ENCODE measurements at regions not wholly inside any gene's neighbourhood (a gene's known extent, or its start where the extent isn't known, plus 50 kb on each side); places are given as distances from the start of the nearest gene placed in this dataset.

DNA sequence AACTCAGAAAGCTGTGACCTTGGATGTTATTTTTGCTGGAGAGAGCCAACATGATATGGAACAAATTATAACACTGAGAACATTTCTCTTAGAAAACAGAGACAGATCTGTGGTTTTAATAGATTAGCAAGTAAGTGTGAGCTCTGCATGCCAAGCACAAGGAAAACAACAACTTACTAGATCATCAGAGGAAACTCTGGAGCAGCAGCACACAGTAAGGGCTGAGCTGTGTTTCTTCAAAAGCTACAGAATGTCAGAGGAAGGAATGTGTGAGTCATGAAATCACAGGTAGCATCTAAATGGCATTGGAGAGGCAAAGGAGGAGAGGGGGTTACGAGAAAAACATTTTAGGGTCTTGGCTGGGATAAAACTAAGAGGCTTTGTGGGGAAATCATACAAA, 283.4 kb upstream of the FZD8 start:
- in situ Hi-C loops (cut with HindIII; ENCODE audit: low sequenced_read_pairs) = no loop called here

DNA sequence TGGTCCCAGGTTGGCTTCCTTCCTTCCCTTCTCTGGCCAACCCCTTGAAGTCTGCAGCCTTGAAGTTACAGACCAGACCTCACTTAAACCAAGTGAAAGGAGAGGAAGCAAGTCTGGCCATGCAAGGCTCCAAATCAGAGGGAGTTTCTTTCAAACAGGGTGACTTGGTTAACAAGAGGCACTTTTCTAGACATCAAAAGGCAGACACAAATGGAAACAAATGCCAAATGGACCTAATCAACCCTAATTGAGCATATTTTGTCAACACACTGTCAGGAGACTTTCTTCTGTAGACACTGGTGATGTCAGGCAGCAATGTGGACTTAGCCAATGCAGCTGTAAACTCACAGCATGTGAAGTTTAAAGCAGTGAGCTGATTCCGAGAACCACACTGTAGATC, 282.7 kb upstream of the FZD8 start:
- in situ Hi-C loops (cut with HindIII; ENCODE audit: low sequenced_read_pairs) = no loop called here

DNA sequence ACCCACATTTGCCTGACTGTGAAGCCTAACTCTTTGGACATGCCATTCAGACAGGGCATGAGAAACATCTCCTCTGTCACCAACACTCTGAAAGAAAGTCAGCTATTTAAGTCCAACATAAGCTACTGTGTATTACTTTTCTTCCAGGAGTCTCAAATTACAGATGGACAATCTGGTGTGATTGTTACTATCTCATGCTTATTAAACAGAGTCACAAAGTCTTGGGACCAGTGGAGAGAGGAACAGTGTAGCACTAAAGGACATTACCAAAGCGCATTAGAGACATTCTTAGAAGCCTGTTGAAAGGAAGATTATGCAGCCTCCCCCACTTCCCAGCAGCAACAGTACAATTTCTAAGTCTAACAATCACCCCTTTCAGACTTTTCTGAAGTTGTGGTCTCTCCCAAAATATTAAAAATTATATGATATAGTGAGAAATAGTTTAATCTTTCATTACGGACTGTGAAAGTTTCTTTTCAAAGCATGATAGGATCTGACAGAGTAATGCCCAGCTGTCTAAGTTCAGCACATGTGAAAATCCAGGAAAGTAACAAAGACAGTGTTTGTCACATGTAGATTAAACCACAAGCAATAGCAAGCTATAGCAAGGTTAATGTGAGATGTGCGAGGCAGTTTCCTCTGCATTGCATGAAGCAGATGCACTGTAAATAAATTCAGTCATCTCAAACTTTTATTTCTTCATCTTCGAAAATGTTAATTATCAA, 280.9 kb upstream of the FZD8 start:
- in situ Hi-C loops (cut with HindIII; ENCODE audit: low sequenced_read_pairs) = no loop called here

DNA sequence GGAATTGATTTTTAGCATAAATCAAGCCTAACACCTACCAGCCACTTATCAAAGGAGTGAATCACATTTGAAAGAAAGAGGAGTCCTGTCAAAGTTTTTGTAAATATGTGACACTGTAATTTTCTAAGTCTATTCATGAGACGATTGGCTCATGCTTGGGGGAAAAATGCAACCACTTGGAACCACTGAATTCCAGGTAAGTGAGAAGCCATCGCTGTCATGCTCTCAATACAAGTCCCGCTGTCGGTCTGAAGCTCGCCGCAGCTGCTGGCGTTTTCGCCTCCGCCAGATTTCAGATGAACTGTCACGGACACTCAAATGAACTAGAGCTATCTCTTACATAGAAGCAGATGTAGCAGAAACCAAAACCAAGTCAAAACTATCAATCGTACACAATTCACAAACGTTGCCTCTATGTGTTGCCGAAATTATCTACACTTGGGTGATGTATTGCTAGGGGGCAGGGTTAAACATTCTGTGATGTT, 279.8 kb upstream of the FZD8 start:
- in situ Hi-C loops (cut with HindIII; ENCODE audit: low sequenced_read_pairs) = no loop called here

DNA sequence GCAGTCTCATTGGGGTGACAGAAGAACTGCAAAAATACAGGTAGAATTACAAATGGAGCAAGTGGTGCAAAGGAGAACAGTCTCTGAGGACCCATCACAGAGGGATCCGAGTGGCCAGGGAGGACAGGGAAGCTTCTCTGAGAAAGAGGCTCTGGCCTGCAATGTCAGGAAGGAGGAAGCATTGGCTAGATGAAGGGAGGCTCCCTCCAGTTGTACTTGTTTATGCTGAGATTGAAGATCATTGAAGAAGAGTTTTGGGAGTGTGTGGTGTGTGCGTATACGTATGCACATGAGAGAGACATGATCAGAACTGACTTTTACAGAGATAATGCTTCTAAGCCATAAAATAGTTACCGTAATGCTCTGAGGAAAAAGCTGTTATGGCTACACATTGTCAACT, 274.7 kb upstream of the FZD8 start:
- in situ Hi-C loops (cut with HindIII; ENCODE audit: low sequenced_read_pairs) = no loop called here

DNA sequence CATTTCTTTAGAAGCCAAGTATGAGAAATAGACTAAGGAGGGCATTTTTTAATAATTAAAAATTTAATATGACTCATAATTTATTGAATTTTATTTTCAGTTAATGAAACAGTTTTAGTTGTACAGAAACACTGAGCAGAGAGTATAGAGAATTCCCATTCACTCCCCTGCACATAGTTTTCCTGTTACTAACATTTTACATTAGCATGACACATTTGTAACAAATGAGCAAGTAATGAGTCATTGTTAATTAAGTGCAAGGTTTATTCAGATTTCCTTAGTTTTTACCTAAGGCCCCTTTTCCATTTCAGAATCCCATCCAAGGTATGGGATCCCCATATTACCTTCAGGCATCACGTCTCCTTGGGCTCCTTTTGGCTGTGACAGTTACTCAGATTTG, 271.5 kb upstream of the FZD8 start:
- in situ Hi-C loops (cut with HindIII; ENCODE audit: low sequenced_read_pairs) = no loop called here

DNA sequence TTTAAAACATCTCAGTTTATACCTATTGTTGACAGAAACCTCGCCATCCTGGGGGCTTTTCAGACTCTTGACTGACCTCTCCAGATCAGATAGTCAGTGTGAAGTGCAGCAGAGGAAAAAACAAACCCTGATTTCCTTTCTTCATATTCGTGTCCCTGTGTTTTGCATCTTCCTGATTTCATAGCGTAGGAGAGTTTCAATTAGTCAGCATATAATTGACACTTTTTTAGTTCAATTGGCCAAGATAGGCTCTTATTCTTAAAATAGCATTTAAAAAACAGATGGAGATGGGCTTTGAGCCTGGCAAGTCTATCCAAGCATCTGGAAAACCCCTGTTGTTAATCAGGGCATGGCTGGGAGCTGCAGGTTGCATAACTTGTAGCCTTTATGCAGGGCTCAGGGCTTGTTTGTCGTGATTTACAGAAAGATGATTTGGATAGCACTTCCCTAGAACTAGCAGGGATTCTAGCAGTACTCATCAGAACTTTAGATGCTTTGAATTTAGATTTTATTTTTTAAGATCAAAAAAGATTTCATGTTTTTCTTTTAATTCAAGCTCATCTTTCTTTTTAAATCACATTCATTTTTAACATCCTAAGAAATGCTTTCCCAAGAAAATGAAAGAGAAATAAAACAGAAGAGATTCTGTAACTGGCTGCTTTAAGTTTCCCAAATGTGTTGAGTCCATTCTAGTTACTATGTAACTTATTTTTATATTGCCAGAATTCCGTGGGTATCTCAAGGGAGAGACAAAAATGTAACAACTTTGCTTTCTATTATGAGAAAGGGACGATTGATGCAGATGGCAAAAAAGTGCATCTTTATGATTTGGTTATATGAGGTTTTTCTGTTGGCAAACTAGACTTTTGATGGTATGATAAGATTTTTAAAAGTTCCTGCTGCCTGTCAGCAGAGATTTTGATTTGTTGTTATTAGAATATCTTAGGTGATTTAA, 270.8 kb upstream of the FZD8 start:
- in situ Hi-C loops (cut with HindIII; ENCODE audit: low sequenced_read_pairs) = no loop called here

DNA sequence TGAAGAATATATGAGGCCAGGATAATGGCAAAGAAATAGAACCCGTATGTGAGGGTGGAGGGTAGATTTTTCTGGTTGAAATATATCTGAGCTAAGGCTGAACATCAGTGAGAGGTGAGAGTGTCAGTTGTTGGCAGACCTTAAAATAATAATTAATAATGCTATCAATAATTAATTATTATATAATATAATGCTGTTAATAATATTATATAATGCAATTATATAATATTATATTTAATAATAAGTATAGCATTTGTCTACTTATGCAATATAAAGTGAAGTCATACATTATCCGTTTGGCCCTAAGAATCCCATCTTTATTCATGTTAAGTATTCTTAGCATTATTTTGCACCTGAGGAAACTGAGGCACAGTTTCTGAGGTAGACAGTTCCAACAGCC, 269.9 kb upstream of the FZD8 start:
- in situ Hi-C loops (cut with HindIII; ENCODE audit: low sequenced_read_pairs) = no loop called here

DNA sequence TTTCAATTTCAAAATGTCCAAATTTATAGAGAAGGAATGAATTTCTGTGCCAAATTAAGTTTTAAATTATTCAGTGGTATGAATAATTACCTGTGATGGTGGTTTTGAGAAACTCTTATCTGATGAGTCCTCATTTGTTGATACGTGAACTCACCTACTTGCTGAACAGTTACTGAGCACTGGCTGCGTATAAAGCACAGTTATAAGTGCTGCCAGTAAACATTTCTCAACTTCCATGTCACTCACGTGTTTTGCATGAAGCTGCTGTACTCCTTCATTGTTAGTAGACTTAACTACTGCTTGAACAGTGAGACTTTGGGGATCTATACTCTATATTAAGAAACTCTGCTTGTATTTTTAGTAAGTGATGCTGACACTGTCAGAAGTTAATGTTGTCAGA, 269.1 kb upstream of the FZD8 start:
- in situ Hi-C loops (cut with HindIII; ENCODE audit: low sequenced_read_pairs) = no loop called here

DNA sequence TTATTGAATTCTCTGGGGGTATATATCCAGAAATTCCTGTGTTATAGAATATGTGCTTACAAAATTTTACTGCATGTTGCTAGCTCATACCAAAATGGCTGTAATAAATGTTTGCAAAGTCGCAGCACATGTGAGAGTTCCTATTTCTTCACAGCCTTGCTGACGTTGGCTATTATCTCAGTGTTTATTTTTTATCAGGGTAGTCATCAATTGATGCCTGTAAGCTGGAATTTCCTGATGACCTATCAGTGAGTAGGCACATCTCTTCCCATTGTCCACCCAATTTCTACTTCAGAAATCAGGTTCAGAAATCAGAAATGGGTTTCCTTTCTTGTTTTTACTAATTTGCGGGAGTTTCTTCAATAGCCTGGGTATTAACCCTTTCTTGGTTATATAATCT, 268.1 kb upstream of the FZD8 start:
- in situ Hi-C loops (cut with HindIII; ENCODE audit: low sequenced_read_pairs) = no loop called here

DNA sequence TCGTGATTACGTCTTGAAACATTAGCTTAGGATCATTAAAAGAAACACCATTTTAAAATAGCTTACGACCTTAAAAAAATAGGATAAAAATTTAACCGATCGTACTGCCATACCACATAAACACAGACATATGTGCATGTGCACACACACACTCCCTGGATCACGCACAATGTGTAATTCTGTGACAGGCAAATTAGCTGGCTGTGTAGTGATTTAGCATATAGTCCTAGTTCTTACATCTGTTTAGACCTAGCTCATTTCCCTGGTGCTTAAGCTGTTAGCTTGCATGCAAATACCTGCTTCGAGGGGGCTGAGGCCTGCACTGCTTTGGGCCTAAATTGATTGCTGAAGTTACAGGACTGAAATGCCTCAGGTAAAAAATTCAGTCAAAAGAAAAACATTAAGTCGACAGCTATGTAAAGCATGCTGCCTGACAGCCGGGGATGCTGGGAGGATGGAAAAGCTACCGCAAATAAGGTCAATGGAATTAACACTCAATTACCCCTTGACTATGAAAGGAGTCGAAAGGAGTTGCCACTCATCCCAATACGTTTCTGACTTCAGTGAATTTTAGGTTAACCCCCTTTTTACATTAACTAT, 267.1 kb upstream of the FZD8 start:
- in situ Hi-C loops (cut with HindIII; ENCODE audit: low sequenced_read_pairs) = no loop called here

DNA sequence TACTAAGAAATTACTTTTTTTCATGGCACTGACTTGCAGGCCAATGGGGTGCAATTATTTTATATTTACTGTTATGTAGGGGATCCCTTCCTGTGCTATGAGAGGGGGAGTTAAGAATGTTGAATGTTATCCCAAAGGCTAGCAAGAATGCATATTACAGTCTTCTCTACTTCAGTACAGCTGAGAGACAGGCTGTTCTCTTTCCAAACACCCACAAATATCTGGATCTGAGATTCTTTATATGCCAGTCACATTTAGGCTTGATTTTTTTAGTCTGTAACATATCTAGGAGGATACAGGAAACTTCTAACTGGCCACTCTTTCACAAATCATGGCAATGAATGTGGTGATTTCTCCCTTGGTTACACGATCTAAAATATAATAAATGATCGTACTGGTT, 266.4 kb upstream of the FZD8 start:
- in situ Hi-C loops (cut with HindIII; ENCODE audit: low sequenced_read_pairs) = no loop called here

DNA sequence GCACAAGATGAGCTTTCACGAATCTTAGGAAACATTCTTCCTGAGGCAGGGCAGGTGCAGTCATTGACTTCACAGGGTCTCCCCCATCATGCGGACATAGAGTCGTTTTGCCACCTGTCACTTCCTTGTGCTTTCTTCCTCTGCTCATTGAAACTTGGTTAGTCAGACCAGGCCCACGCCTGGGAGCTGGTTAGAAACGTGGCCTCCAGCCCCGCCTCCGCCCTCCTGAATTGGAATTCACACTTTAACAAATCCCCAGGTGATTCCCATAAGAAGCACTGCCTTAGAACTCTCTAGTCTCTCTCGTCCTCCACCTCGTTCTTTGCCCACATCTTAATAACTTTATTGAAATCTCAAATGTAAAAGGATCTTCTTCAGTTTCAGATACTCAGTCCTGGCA, 265.5 kb upstream of the FZD8 start:
- in situ Hi-C loops (cut with HindIII; ENCODE audit: low sequenced_read_pairs) = no loop called here

DNA sequence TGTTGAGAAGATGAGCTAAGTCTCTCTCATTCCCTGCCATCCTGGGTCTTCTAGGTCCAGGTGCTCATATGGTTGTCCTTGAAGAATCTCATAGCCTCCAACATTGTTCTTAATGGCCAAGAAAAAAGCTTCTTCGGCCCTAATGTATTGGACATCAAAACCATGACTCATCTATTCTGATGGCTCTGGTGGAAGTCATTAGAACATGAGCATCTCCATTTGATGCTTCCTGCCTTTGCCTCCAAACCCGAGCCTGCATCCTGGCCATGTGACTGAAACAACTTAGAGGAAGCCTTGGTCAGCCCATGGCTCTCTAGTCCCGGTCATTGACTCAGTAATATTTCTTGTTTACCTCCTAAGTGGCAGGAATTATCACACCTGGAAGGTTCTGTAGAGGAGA, 264.1 kb upstream of the FZD8 start:
- in situ Hi-C loops (cut with HindIII; ENCODE audit: low sequenced_read_pairs) = no loop called here

DNA sequence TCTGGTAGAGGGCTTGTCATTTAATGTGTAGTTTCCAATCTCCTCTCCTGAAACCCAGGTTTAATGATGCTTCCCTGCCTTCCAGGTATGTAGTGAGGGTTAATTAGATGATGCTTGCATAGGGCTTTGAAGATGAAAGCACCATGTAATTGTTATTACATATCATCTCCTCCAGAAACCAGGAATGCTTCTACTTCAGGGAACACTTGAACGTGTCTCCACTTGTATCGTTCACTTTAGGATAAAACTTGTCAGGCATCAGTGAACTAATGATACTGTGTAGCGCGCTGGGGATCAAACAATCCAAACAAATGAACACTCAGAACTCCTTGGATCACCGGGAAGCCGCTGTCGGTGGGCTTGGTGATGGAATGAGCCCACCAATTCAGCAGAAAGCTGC, 260.9 kb upstream of the FZD8 start:
- in situ Hi-C loops (cut with HindIII; ENCODE audit: low sequenced_read_pairs) = no loop called here

DNA sequence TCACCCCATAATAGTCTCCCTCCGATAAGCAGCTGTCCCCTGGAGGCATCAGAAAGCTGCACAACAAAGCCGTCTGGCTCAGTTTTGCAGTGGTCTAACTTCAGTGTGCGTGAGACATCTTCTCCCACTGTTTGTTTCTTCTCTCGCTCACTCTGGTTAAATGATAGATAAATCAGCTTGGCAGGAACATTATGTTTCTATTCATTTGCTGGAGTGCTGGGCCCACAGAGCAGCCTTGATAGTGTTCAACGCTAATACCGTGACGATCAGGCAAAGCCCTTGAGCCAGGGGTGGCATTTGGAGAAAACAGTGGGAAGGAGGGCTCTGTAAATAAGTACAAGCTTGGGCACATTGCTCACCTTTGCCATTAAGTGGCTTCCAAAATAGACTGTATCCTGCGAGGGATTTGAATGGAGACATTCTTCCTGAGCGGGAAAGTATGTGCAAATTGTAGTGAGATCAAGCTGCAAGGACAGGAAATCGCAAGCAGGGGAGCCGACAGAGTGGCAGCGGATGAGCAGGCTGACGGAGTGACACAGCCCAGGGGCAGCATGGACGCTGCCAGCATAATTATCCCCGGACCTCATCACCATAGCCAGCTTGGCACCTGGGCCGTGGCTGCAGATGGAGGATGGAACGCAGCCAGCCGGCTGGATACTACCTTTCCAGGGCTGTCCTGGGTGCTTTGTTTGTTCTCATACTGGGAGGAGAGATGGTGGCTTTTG, 256.8 kb upstream of the FZD8 start:
- in situ Hi-C loops (cut with HindIII; ENCODE audit: low sequenced_read_pairs) = no loop called here

DNA sequence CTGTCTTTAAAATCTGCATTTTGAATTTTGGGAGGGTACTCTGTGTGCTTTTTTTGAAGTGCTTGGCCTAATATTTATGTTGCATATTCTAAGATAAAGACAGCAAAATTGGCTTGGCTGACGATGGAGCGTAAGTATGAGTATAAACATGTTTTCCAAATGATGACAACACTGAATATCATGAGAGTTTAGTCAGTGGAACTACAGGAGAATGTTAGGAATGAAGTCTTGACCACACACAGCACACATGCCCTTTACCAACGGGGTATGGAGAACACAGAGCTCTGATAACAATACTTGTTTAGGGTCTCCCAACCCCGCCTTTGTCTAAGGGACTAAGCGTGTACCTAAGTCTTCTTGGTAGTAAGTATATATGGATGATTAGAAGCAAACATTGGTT, 253.9 kb upstream of the FZD8 start:
- in situ Hi-C loops (cut with HindIII; ENCODE audit: low sequenced_read_pairs) = no loop called here

DNA sequence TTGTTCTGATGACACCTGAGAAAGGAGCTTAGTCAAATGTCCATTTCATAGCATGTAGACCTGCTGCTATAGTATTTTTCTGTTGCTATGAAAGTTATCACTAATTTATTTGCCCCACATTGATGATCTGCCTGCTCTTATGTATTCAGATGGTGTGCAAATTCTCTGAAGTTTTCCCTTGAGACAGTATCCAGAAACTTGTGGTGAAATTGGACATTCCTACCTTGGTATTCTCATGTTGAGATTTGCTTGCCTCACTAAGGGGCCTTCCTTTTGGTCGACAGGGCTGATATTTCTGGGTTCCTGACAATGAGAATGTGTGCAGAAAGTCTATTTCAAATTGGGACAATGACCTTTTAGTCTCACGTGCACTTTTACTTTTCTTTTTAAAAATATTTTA, 253.2 kb upstream of the FZD8 start:
- in situ Hi-C loops (cut with HindIII; ENCODE audit: low sequenced_read_pairs) = no loop called here

DNA sequence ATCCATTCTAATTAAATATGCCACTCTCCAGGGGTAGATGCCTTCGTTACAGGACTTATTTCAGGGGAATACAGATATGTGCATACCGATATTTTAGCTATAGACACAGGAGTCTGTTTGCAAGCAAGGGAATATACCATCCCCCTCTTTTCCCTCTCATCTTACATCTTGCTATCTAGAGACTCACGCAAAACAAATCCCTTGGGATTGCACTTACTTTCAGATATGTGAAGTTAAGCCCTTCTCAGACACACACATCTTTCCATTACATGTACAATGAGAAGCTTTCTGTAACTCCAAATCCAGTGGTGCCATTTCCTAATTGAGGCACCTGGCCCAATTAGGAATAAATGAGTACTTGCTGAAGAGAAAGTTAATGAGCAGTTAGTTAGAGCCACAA, 250.4 kb upstream of the FZD8 start:
- in situ Hi-C loops (cut with HindIII; ENCODE audit: low sequenced_read_pairs) = no loop called here

DNA sequence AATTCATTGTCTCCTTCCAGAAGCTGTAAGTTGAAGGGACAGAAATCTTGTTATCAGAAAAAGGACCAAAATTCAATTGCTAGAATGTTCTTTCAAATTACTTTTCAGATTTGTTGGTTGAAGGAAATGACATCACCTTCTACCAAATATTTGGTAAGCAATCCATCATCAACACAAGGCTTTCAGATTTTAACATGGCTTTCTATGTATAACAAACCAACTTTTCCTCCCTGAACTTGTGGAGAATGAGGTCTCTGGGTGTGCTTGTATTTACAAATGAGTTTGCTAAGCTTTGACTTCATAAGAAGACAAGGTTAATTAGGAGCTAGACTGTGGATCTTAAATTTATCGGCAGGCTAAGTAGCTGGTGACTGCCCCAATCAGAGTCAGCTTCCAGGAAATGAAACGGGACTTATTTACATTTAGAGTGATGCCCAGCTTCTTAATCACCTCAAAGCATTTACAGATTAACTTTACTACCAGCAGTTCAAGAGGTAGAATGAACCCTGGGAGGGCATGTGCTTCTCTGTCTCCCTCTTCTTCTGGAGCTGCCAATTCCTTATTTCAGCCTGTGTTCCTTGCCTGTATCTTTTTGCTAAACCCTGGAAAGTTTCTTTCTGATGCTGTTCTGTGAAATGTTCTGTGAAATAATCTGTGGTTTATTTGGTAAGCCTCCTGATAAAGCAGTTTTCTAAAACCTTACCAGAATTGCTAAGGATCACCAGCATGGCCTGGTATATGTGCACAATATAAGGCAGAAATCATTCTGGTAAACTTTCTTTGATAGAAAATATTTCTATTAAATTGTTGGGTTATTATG, 248.8 kb upstream of the FZD8 start:
- in situ Hi-C loops (cut with HindIII; ENCODE audit: low sequenced_read_pairs) = no loop called here

Measured in DLD1 (cell line).